Ishikawa (cell line): ENCODE measurements at regions not wholly inside any gene's neighbourhood (a gene's known extent, or its start where the extent isn't known, plus 50 kb on each side); places are given as distances from the start of the nearest gene placed in this dataset.

Experiments
- CEBPB ChIP-seq: IDR thresholded peaks from 2 replicates; pipeline ENCODE4 v1.6.1; 2012
- CREB1 ChIP-seq: IDR thresholded peaks from 2 replicates; pipeline ENCODE4 v1.6.1; 2012; ENCODE audit warnings: low read depth
- EGR1 ChIP-seq: IDR thresholded peaks from 2 replicates; pipeline ENCODE4 v1.6.1; 2012
- EP300 ChIP-seq: IDR thresholded peaks from 2 replicates; pipeline ENCODE4 v1.6.1; 2012; ENCODE audit warnings: borderline replicate concordance
- FOXM1 ChIP-seq: IDR thresholded peaks from 2 replicates; pipeline ENCODE4 v1.6.1; 2012; ENCODE audit warnings: low read depth, borderline replicate concordance
- NFIC ChIP-seq: IDR thresholded peaks from 2 replicates; pipeline ENCODE4 v1.6.1; 2012
- RAD21 ChIP-seq: IDR thresholded peaks from 2 replicates; pipeline ENCODE4 v1.6.1; 2012; ENCODE audit warnings: low read depth
- TAF1 ChIP-seq: IDR thresholded peaks from 2 replicates; pipeline ENCODE4 v1.6.1; 2012; ENCODE audit warnings: low read depth, mild to moderate bottlenecking
- TCF12 ChIP-seq: IDR thresholded peaks from 2 replicates; pipeline ENCODE4 v1.6.1; 2012; ENCODE audit warnings: low read depth
- TEAD4 ChIP-seq: IDR thresholded peaks from 2 replicates; pipeline ENCODE4 v1.6.1; 2012
- YY1 ChIP-seq: IDR thresholded peaks from 2 replicates; pipeline ENCODE4 v1.6.1; 2012; ENCODE audit warnings: low read depth
- ZBTB7A ChIP-seq: IDR thresholded peaks from 2 replicates; pipeline ENCODE4 v1.6.1; 2012; ENCODE audit warnings: low read depth
- TF ChIP-seq, protein P1 (sequence below): IDR thresholded peaks from 2 replicates; pipeline ENCODE4 v1.6.1; 2012
- TF ChIP-seq, protein P2 (sequence below): IDR thresholded peaks from 2 replicates; pipeline ENCODE4 v1.6.1; 2012; ENCODE audit warnings: low read depth, mild to moderate bottlenecking
- TF ChIP-seq, protein P3 (sequence below): IDR thresholded peaks from 2 replicates; pipeline ENCODE4 v1.6.1; 2012

DNA sequence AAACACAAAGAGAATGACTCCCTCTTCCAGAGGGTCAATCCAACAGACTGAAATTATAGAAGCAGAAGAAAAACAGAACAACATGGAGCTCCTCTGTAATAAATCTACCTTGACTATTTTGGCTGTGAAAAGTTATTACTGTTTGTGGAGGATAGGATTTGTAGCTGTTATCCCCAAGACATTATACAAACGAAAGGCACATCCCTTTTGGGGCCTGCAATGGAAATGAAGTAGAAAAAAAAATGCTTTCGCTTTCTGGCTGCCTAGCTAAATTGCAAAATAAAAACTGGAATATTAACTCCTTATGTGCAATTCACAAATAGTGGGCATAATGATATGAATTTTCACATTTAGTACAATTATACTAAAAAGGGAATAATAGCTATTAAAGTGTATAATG, 123.8 kb upstream of the CCDC179 start:
- TF ChIP-seq CREB1, result no peak
- TF ChIP-seq CEBPB, result no peak
- TF ChIP-seq NFIC, result no peak
- no peak for TF ChIP-seq YY1
- TF ChIP-seq EGR1, result no peak
- no peak for TF ChIP-seq FOXM1
- no peak for TF ChIP-seq TAF1
- no peak for TF ChIP-seq ZBTB7A
- TF ChIP-seq, protein P1, sequence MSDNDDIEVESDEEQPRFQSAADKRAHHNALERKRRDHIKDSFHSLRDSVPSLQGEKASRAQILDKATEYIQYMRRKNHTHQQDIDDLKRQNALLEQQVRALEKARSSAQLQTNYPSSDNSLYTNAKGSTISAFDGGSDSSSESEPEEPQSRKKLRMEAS, result no peak
- no peak for TF ChIP-seq TCF12
- TF ChIP-seq, protein P2, sequence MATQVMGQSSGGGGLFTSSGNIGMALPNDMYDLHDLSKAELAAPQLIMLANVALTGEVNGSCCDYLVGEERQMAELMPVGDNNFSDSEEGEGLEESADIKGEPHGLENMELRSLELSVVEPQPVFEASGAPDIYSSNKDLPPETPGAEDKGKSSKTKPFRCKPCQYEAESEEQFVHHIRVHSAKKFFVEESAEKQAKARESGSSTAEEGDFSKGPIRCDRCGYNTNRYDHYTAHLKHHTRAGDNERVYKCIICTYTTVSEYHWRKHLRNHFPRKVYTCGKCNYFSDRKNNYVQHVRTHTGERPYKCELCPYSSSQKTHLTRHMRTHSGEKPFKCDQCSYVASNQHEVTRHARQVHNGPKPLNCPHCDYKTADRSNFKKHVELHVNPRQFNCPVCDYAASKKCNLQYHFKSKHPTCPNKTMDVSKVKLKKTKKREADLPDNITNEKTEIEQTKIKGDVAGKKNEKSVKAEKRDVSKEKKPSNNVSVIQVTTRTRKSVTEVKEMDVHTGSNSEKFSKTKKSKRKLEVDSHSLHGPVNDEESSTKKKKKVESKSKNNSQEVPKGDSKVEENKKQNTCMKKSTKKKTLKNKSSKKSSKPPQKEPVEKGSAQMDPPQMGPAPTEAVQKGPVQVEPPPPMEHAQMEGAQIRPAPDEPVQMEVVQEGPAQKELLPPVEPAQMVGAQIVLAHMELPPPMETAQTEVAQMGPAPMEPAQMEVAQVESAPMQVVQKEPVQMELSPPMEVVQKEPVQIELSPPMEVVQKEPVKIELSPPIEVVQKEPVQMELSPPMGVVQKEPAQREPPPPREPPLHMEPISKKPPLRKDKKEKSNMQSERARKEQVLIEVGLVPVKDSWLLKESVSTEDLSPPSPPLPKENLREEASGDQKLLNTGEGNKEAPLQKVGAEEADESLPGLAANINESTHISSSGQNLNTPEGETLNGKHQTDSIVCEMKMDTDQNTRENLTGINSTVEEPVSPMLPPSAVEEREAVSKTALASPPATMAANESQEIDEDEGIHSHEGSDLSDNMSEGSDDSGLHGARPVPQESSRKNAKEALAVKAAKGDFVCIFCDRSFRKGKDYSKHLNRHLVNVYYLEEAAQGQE, result no peak
- TF ChIP-seq TEAD4, result no peak
- TF ChIP-seq, protein P3, sequence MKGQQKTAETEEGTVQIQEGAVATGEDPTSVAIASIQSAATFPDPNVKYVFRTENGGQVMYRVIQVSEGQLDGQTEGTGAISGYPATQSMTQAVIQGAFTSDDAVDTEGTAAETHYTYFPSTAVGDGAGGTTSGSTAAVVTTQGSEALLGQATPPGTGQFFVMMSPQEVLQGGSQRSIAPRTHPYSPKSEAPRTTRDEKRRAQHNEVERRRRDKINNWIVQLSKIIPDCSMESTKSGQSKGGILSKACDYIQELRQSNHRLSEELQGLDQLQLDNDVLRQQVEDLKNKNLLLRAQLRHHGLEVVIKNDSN, result no peak
- TF ChIP-seq EP300, result no peak
- TF ChIP-seq RAD21, result no peak

DNA sequence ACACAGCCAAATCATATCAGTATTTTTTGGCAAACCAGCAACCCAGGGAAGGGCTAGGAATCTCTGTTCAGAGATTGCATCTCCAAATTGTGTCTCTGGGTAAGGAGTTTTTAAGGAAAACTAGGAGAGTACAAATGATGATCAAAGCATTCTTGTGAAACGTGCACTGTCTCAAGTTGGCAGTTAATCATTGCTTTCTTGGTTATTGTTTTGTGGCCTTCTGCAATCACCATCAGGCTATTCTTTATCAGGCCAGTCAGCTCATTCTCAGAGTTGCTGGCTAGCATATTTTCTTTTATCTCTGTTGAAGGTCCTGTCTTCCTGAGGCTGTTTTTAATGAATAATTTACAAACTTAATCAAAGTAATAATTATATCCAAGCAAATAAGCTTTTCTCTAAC, 129.1 kb upstream of the CCDC179 start:
- TF ChIP-seq TEAD4 (no peak), ZBTB7A (no peak), RAD21 (no peak), EGR1 (no peak)

DNA sequence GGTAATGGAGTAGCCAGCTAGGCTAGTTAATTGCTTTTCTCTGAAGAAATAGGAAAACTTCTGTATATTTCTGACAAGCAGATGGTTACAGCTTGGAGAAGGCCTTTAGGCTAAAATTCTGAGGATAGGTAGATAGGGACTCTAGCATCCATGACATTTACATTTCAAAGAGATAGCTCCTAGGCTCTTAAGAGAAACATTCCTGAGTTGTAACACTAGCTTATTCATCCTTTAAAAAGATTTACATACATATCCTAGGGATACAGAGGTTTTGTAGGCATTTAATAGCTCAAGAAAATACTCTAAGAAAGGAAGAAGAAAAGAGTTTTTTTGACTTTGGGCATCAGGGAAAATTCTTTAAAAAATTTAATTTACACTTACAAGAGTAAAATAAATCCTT, 130.9 kb upstream of the CCDC179 start:
- TF ChIP-seq RAD21 (no peak), ZBTB7A (no peak), TAF1 (no peak), CREB1 (no peak), NFIC (no peak), YY1 (no peak), CEBPB (no peak), EP300 (no peak)
- TF ChIP-seq, protein P3, result no peak
- TF ChIP-seq, protein P1, result no peak
- TF ChIP-seq, protein P2, result no peak

DNA sequence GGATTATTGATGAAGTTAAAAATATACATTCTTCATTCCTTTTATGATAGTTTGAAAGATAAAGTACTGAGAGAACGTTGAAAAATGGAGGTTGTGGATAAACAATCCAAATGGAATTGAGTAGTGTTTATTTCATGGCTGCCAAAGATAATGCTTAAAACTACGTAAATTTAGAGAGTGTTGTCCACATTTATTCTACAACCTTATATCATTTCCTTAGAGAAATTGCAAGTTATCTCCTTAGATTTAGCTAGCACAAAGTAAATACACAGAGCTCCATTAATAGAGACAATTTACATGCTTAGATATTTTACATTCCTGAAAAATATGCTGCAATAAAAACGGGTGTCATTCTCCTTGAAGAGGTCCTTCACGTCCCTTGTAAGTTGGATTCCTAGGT, 146.5 kb upstream of the CCDC179 start:
- TF ChIP-seq TAF1 (no peak), TCF12 (no peak), CREB1 (no peak), EP300 (no peak), ZBTB7A (no peak), YY1 (no peak), EGR1 (no peak), FOXM1 (no peak), TEAD4 (no peak), CEBPB (no peak), RAD21 (no peak), NFIC (no peak)
- TF ChIP-seq, protein P2, result no peak
- TF ChIP-seq, protein P1, result no peak
- TF ChIP-seq, protein P3, result no peak
